ENCODE measurements at regions not wholly inside any gene's neighbourhood (a gene's known extent, or its start where the extent isn't known, plus 50 kb on each side); places are given as distances from the start of the nearest gene placed in this dataset.

DNA sequence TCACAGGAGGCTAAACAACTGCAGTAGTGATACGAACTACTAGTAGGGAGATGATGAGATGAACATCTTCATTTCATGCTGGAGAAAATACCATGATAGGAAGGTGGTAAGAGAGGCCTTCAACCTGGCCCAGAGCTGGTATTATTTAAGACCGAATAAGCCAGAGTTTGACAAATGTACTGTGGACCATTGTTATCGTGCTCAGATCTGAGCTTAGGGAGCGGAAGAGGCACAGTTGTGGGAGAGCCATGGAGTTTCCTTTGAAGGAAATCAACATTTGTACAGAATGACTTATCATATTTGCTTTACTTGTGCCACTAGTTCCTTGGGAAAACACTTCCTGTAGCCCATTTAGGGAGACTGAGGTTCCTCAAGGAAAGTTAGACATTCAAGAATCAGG, 260.6 kb upstream of the TNP1 start:
- H3K4me3 ChIP-seq (ENCODE audit: low read depth in 2 of 2, low read length in 1 of 2), result no peak overlapping the region
- H3K9me2 ChIP-seq, result no peaks in the 10 kb centered on the region
- no peaks in the 10 kb centered on the region for H3K36me3 ChIP-seq (replicated peaks in 1 of 2; ENCODE audit: control insufficient read depth in 1 of 2, insufficient read depth in 2 of 2, low read length in 1 of 2)
- ChIA-PET POLR2A (no interaction called here), CTCF (no interaction called here)
- H3K9ac ChIP-seq, result no peak overlapping the region
- WGBS (ENCODE audit: low lambda C conversion rate), result 84% methylated on average over 4 of the region's 4 CpGs
- no peaks in the 10 kb centered on the region for H4K20me1 ChIP-seq (ENCODE audit: insufficient read depth)
- no peaks in the 10 kb centered on the region for H3K9me3 ChIP-seq
- H3K4me2 ChIP-seq, result no peak overlapping the region
- peaks cover 0 to 6% of the 10 kb centered on the region in 2 experiments; a peak in 1 of 4 replicates for H3K4me1 ChIP-seq (ENCODE audit: control insufficient read depth in 1 of 2, insufficient read depth in 2 of 2, low read depth in 1 of 2, low read length in 1 of 2)
- no peaks in the 10 kb centered on the region for H3K79me2 ChIP-seq (ENCODE audit: insufficient read depth)
- TF ChIP-seq RXRA (IDR thresholded peaks at IDR 0.05; ENCODE audit: borderline replicate concordance, low read depth) (no peak), IRF3 (IDR thresholded peaks at IDR 0.05; ENCODE audit: low read depth, low read length) (no peak)
- DNase-seq, result no peak
- no peak overlapping the region for H2AFZ ChIP-seq (ENCODE audit: low read depth)
- H3K27ac ChIP-seq (ENCODE audit: low read depth in 2 of 2, low read length in 1 of 2), result no peak overlapping the region
- no peaks in the 10 kb centered on the region for H3F3A ChIP-seq (replicated peaks; ENCODE audit: insufficient read depth)
- no peaks in the 10 kb centered on the region for H3K27me3 ChIP-seq (ENCODE audit: insufficient read depth)

- CTCF ChIA-PET, result interaction anchor here (0.9 kb wide), 1 partner anchor 12 kb away, joined by 3 read pairs; no protein-coding TSS in a partner anchor
- Histone ChIP-seq H3K79me2 (ENCODE audit: insufficient read depth) (no peaks in the 10 kb centered on the region), H3K4me3 (ENCODE audit: low read depth in 2 of 2, low read length in 1 of 2) (no peak overlapping the region), H3F3A (replicated peaks; ENCODE audit: insufficient read depth) (no peaks in the 10 kb centered on the region), H3K36me3 (replicated peaks in 1 of 2; ENCODE audit: control insufficient read depth in 1 of 2, insufficient read depth in 2 of 2, low read length in 1 of 2) (no peaks in the 10 kb centered on the region), H3K4me1 (ENCODE audit: control insufficient read depth in 1 of 2, insufficient read depth in 2 of 2, low read depth in 1 of 2, low read length in 1 of 2) (peaks cover 0 to 6% of the 10 kb centered on the region in 2 experiments; a peak in 1 of 4 replicates), H3K27me3 (ENCODE audit: insufficient read depth) (no peaks in the 10 kb centered on the region), H3K9me3 (no peaks in the 10 kb centered on the region), H3K4me2 (no peak overlapping the region), H3K9ac (no peak overlapping the region), H3K27ac (ENCODE audit: low read depth in 2 of 2, low read length in 1 of 2) (no peak overlapping the region), H4K20me1 (ENCODE audit: insufficient read depth) (no peaks in the 10 kb centered on the region), H3K9me2 (no peaks in the 10 kb centered on the region), H2AFZ (ENCODE audit: low read depth) (no peak overlapping the region)
- no peak for DNase-seq
- no peak for TF ChIP-seq TAF1 (IDR thresholded peaks at IDR 0.05; ENCODE audit: borderline replicate concordance, low read depth, low read length)
- TF ChIP-seq, protein P1, sequence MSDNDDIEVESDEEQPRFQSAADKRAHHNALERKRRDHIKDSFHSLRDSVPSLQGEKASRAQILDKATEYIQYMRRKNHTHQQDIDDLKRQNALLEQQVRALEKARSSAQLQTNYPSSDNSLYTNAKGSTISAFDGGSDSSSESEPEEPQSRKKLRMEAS (IDR thresholded peaks at IDR 0.05; ENCODE audit: low read depth), result no peak
- TF ChIP-seq SIN3A (IDR thresholded peaks at IDR 0.05; ENCODE audit: borderline replicate concordance, low read depth, low read length), result no peak
- no peak for TF ChIP-seq PBX3 (IDR thresholded peaks at IDR 0.05)
- no peak for TF ChIP-seq EZH2phosphoT487 (IDR thresholded peaks at IDR 0.05; ENCODE audit: borderline replicate concordance, low read depth)
- no peak for TF ChIP-seq TEAD4 (IDR thresholded peaks at IDR 0.05; ENCODE audit: borderline replicate concordance, insufficient read depth)
- TF ChIP-seq TCF12 (IDR thresholded peaks at IDR 0.05), result no peak
- no peak for TF ChIP-seq RXRA (IDR thresholded peaks at IDR 0.05; ENCODE audit: borderline replicate concordance, low read depth)
- no peak for TF ChIP-seq GABPA (IDR thresholded peaks at IDR 0.05; ENCODE audit: low read depth)
- no peak for TF ChIP-seq RCOR1 (IDR thresholded peaks at IDR 0.05; ENCODE audit: low read length)
- TF ChIP-seq GATA2 (CRISPR knock-in tag; IDR thresholded peaks at IDR 0.05), result no peak
- TF ChIP-seq NFIC (IDR thresholded peaks at IDR 0.05; ENCODE audit: borderline replicate concordance), result no peak
- WGBS (ENCODE audit: low lambda C conversion rate), result 81% methylated on average over 7 of the region's 7 CpGs
- POLR2A ChIA-PET, result no interaction called here
Observed at GRCh38 chr2:217118559-217119284, 258.9 kb upstream of the TNP1 start.
